GM10266 (cell line): ENCODE measurements at regions not wholly inside any gene's neighbourhood (a gene's known extent, or its start where the extent isn't known, plus 50 kb on each side); places are given as distances from the start of the nearest gene placed in this dataset.

Experiments
- DNase-seq: peaks from one replicate; pipeline ENCODE4 v3.0.0; 2012; ENCODE audit errors: extremely low spot score
- CTCF ChIP-seq: IDR thresholded peaks from 2 replicates; pipeline ENCODE4 v1.5.1; 2012; ENCODE audit warnings: mild to moderate bottlenecking, low read depth; ENCODE audit not compliant: control insufficient read depth, insufficient read depth; ENCODE audit errors: missing control alignments

- TF ChIP-seq CTCF = no peak
- no peak for DNase-seq
Observed at GRCh38 chr15:29589975-29590374, 232.3 kb downstream of the TJP1 start.

- no peak for TF ChIP-seq CTCF
- no peak for DNase-seq
Observed at GRCh38 chr15:29589416-29589815, 232.9 kb downstream of the TJP1 start.

GRCh38 chr15:29573197-29573838 is 248.9 kb downstream of the TJP1 start:
- no peak for TF ChIP-seq CTCF
- no peak for DNase-seq

- DNase-seq = no peak
- TF ChIP-seq CTCF = no peak
Observed at GRCh38 chr15:29571792-29572431, 250.4 kb downstream of the TJP1 start.

DNA sequence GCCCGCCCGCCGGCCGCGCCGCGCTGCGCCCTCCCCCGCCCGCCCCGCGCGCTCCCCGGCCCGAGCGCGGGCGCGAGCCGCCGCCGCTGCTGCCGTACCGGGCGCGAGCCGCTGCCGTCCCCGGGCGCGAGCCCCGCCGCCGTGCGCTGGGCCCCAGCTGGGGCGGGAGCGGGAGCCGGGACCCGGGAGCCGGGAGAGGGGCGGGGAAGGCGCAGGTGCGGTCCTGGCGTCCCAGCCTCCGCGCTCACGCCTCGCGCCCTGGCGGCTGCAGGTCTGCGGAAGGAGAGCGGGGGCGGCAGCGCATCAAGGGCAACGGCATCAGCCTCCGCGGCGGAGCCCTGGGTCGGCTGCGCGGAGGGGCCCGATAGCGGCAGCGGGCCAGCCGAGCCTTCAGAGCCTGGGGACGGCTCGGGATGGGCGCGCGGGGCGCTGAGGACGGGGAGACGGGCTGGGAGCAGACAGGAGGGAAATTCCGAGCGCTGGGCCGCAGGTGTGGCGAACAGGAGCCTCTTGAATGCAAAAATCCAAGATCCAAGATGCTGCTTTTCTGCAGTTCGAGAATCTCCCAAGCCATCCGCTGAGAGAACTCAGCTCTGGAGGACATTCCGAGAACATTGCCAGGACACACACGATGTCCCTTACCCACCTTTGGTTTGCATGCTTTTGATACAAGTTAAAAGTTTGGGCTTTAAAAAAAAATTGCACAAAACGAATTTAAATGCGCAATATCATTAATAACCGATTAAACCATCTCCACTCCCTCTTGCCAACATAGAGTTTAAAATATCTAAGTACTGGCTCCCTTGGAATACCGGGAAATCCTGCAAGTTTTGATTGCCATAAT is 251.1 kb downstream of the TJP1 start:
- peak; percentile 53 for DNase-seq
- TF ChIP-seq CTCF = no peak

GRCh38 chr15:29570121-29570947 is 251.9 kb downstream of the TJP1 start:
- no peak for TF ChIP-seq CTCF
- peak; percentile 31 for DNase-seq
